Endodermal cell (in vitro differentiated cells): ENCODE measurements at regions not wholly inside any gene's neighbourhood (a gene's known extent, or its start where the extent isn't known, plus 50 kb on each side); places are given as distances from the start of the nearest gene placed in this dataset.

Experiments used
- DNase-seq: peaks from one replicate; pipeline ENCODE4 v3.0.0-alpha.2; 2017
- H3K27ac ChIP-seq: 2 replicates; pipeline ENCODE4 v1.5.1; 2013; ENCODE audit warnings: mild to moderate bottlenecking, low read depth, low read length, moderate library complexity
- H3K27me3 ChIP-seq: 2 replicates; pipeline ENCODE4 v1.6.1; 2013; ENCODE audit warnings: mild to moderate bottlenecking, low read length, moderate library complexity; ENCODE audit not compliant: insufficient read depth, control insufficient read depth, poor library complexity, severe bottlenecking
- H3K36me3 ChIP-seq: 2 replicates; pipeline ENCODE4 v1.7.0; 2013; ENCODE audit warnings: mild to moderate bottlenecking, low read length, moderate library complexity; ENCODE audit not compliant: control insufficient read depth, insufficient read depth
- H3K4me1 ChIP-seq: one replicate; pipeline ENCODE4 v1.7.0; 2013; ENCODE audit warnings: low read length; ENCODE audit not compliant: control insufficient read depth, insufficient read depth
- H3K4me3 ChIP-seq: 2 replicates; pipeline ENCODE4 v1.5.1; 2013; ENCODE audit warnings: mild to moderate bottlenecking, low read length, moderate library complexity
- H3K9ac ChIP-seq: 2 replicates; pipeline ENCODE4 v1.6.1; 2013; ENCODE audit warnings: mild to moderate bottlenecking, low read length, moderate library complexity; ENCODE audit not compliant: poor library complexity, severe bottlenecking; ENCODE audit errors: extremely low read depth
- H3K9me3 ChIP-seq: 2 replicates; pipeline ENCODE4 v1.6.1; 2013; ENCODE audit warnings: mild to moderate bottlenecking, low read length, moderate library complexity; ENCODE audit not compliant: control insufficient read depth
- H3K27ac Mint-ChIP-seq: 2 replicates; pipeline ENCODE4 v1.8.0; 2020; ENCODE audit warnings: mixed read lengths
- H3K27me3 Mint-ChIP-seq: 2 replicates; pipeline ENCODE4 v1.8.0; 2021; ENCODE audit warnings: mild to moderate bottlenecking, mixed read lengths; ENCODE audit not compliant: insufficient read depth
- H3K36me3 Mint-ChIP-seq: 2 replicates; pipeline ENCODE4 v1.8.0; 2020; ENCODE audit warnings: low read depth, mixed read lengths
- H3K4me1 Mint-ChIP-seq: 2 replicates; pipeline ENCODE4 v1.8.0; 2020; ENCODE audit warnings: mixed read lengths
- H3K4me3 Mint-ChIP-seq: 2 replicates; pipeline ENCODE4 v1.8.0; 2020; ENCODE audit warnings: mild to moderate bottlenecking, moderate library complexity, mixed read lengths
- H3K9me3 Mint-ChIP-seq: 2 replicates; pipeline ENCODE4 v1.8.0; 2020; ENCODE audit warnings: mild to moderate bottlenecking, mixed read lengths
- CTCF ChIP-seq: fragments of 200-600 bp; sonication (generic); conservative IDR thresholded peaks from 2 replicates; pipeline ENCODE4 v1.5.0; 2021; ENCODE audit warnings: antibody characterized with exemption, mild to moderate bottlenecking
- WGBS, 2 experiments: methylation state at CpG; one replicate each; pipeline versions ENCODE4 v1.1.5 to v1.1.7; 2013; ENCODE audit warnings: missing lambda C conversion rate in 2 of 2, mixed read lengths in 1 of 2; ENCODE audit not compliant: insufficient coverage in 1 of 2, insufficient read length in 1 of 2; 5-methylcytosine and 5-hydroxymethylcytosine counted together

GRCh38 chr6:165219629-165220028 lies 89.8 kb downstream of the C6orf118 start:
- Histone ChIP-seq H3K4me1 (no peaks in the 10 kb centered on the region), H3K36me3 (no peaks in the 10 kb centered on the region), H3K27ac (peak overlapping the region; percentile 64), H3K9ac (no peak overlapping the region), H3K9me3 (no peaks in the 10 kb centered on the region), H3K4me3 (no peak overlapping the region), H3K27me3 (no peaks in the 10 kb centered on the region)
- no peaks in the 10 kb centered on the region for H3K36me3 Mint-ChIP-seq
- no peak overlapping the region for H3K27ac Mint-ChIP-seq
- no peaks in the 10 kb centered on the region for H3K4me1 Mint-ChIP-seq
- H3K4me3 Mint-ChIP-seq = no peak overlapping the region
- 80 to 86% methylated on average over 3 to 4 of the region's 4 CpGs for WGBS, 2 experiments
- TF ChIP-seq CTCF = no peak
- peaks cover 5% of the 10 kb centered on the region for H3K9me3 Mint-ChIP-seq
- H3K27me3 Mint-ChIP-seq = no peaks in the 10 kb centered on the region
- no peak for DNase-seq

- Mint-ChIP-seq H3K9me3 (peaks cover 5% of the 10 kb centered on the region), H3K4me3 (no peak overlapping the region), H3K4me1 (no peaks in the 10 kb centered on the region), H3K27ac (no peak overlapping the region), H3K27me3 (no peaks in the 10 kb centered on the region), H3K36me3 (no peaks in the 10 kb centered on the region)
- no peak for TF ChIP-seq CTCF
- no peaks in the 10 kb centered on the region for H3K4me1 ChIP-seq
- WGBS, 2 experiments = 73 to 100% methylated on average over 1 to 2 of the region's 3 CpGs
- no peak overlapping the region for H3K9ac ChIP-seq
- H3K9me3 ChIP-seq = no peaks in the 10 kb centered on the region
- H3K36me3 ChIP-seq = no peaks in the 10 kb centered on the region
- no peak overlapping the region for H3K4me3 ChIP-seq
- H3K27me3 ChIP-seq = no peaks in the 10 kb centered on the region
- DNase-seq = no peak
- no peak overlapping the region for H3K27ac ChIP-seq
Observed at GRCh38 chr6:165218829-165219228, 90.6 kb downstream of the C6orf118 start.

GRCh38 chr6:165206798-165207197 lies 102.6 kb downstream of the C6orf118 start:
- no peaks in the 10 kb centered on the region for H3K27me3 ChIP-seq
- no peaks in the 10 kb centered on the region for H3K4me1 ChIP-seq
- no peak overlapping the region for H3K4me3 ChIP-seq
- Mint-ChIP-seq H3K9me3 (no peaks in the 10 kb centered on the region), H3K27me3 (no peaks in the 10 kb centered on the region), H3K4me3 (no peak overlapping the region), H3K4me1 (no peaks in the 10 kb centered on the region), H3K27ac (no peak overlapping the region), H3K36me3 (no peaks in the 10 kb centered on the region)
- H3K27ac ChIP-seq = no peak overlapping the region
- DNase-seq = no peak
- 88 to 100% methylated on average over 2 of the region's 2 CpGs for WGBS, 2 experiments
- no peak overlapping the region for H3K9ac ChIP-seq
- TF ChIP-seq CTCF = no peak
- H3K9me3 ChIP-seq = no peaks in the 10 kb centered on the region
- no peaks in the 10 kb centered on the region for H3K36me3 ChIP-seq
